ENCODE measurements at regions not wholly inside any gene's neighbourhood (a gene's known extent, or its start where the extent isn't known, plus 50 kb on each side); places are given as distances from the start of the nearest gene placed in this dataset.
A peak's percentile ranks its signal among the peaks of the same experiment; 100 is the strongest.

DNA sequence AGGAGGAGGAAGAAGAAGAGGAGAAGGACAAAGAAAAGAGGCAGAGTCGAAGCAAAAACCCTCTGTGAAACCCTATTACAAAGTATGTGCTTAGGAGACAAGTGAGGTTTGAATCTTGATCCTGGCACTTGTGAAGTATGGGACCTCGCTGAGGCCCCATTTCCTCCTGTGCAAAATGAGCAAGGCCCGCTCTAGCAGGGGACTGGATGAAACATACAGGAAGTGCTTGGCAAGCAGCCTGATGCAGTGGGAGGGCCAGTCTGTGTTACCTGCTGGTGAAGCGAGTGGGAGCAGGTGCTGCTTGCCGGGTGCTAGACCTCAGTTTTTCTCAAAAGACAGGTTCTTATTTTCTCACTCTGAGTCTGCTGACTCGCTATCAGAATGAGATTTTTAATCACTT is 150.4 kb downstream of the JCAD start:
- H3K36me3 ChIP-seq (ENCODE audit: control insufficient read depth in 2 of 3, insufficient read depth in 3 of 3, low read length in 3 of 3), result no peaks in the 10 kb centered on the region
- ChIA-PET CTCF (no interaction called here), POLR2A (no interaction called here)
- intact Hi-C loops (cut with micrococcal nuclease), result no loop called here
- Mint-ChIP-seq H3K36me3 (no peaks in the 10 kb centered on the region), H3K9me3 (peaks cover 0 to 6% (median 0%) of the 10 kb centered on the region in 11 donors), H3K4me3 (peak overlapping the region in 8 of 10 donors; percentile 10 to 73 (median 53)), H3K27me3 (peaks cover 0 to 26% (median 8%) of the 10 kb centered on the region in 5 donors), H3K27ac (peak overlapping the region in 4 of 9 donors; percentile 4 to 75 (median 30)), H3K4me1 (peaks cover 0 to 10% (median 3%) of the 10 kb centered on the region in 7 donors)
- ATAC-seq (peak; percentile 41), DNase-seq (peak in 4 of 9 donors; percentile 11 to 32 (median 19))
- H3K9me3 ChIP-seq (ENCODE audit: control insufficient read depth in 2 of 3, low read length in 3 of 3), result no peaks in the 10 kb centered on the region
- H3K27me3 ChIP-seq (ENCODE audit: control insufficient read depth in 2 of 2, insufficient read depth in 2 of 2, low read length in 2 of 2), result no peaks in the 10 kb centered on the region
- H3K4me3 ChIP-seq (ENCODE audit: low read length), result no peak overlapping the region
- H3K4me1 ChIP-seq (ENCODE audit: control insufficient read depth in 2 of 2, insufficient read depth in 2 of 2, low read length in 2 of 2), result no peaks in the 10 kb centered on the region
- no peak overlapping the region for H3K27ac ChIP-seq (ENCODE audit: low read depth, low read length)

DNA sequence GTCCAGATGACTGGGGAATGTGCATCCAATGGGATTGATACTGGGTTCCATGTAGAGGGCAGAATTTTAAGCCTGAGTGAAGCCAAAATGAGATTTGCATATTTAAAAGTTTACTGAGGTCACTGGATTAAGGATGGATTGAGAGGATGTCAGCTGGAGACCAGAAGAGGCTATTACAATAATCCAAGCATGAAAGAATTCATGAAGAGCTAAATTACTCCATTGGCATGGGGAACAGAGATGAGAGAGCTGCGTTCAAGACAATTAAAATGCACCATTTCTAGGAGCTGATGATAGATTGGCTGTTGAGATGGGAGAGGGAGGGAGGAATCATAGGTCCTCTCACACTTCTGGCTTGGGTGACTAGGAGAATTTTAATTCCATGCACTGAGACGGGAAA is 158.5 kb downstream of the JCAD start:
- Histone ChIP-seq H3K4me1 (ENCODE audit: control insufficient read depth in 2 of 2, insufficient read depth in 2 of 2, low read length in 2 of 2) (no peaks in the 10 kb centered on the region), H3K9me3 (ENCODE audit: control insufficient read depth in 2 of 3, low read length in 3 of 3) (no peaks in the 10 kb centered on the region), H3K36me3 (ENCODE audit: control insufficient read depth in 2 of 3, insufficient read depth in 3 of 3, low read length in 3 of 3) (no peaks in the 10 kb centered on the region), H3K27me3 (ENCODE audit: control insufficient read depth in 2 of 2, insufficient read depth in 2 of 2, low read length in 2 of 2) (no peaks in the 10 kb centered on the region), H3K27ac (ENCODE audit: low read depth, low read length) (no peak overlapping the region), H3K4me3 (ENCODE audit: low read length) (no peak overlapping the region)
- DNase-seq, result no peak
- intact Hi-C loops (cut with micrococcal nuclease), result no loop called here
- Mint-ChIP-seq H3K4me1 (no peaks in the 10 kb centered on the region), H3K27ac (no peak overlapping the region), H3K36me3 (no peaks in the 10 kb centered on the region), H3K27me3 (peaks cover 0 to 25% (median 20%) of the 10 kb centered on the region in 5 donors), H3K9me3 (peaks cover 0 to 2% (median 0%) of the 10 kb centered on the region in 11 donors), H3K4me3 (no peak overlapping the region)
- no peak for ATAC-seq
- ChIA-PET POLR2A (no interaction called here), CTCF (no interaction called here)

DNA sequence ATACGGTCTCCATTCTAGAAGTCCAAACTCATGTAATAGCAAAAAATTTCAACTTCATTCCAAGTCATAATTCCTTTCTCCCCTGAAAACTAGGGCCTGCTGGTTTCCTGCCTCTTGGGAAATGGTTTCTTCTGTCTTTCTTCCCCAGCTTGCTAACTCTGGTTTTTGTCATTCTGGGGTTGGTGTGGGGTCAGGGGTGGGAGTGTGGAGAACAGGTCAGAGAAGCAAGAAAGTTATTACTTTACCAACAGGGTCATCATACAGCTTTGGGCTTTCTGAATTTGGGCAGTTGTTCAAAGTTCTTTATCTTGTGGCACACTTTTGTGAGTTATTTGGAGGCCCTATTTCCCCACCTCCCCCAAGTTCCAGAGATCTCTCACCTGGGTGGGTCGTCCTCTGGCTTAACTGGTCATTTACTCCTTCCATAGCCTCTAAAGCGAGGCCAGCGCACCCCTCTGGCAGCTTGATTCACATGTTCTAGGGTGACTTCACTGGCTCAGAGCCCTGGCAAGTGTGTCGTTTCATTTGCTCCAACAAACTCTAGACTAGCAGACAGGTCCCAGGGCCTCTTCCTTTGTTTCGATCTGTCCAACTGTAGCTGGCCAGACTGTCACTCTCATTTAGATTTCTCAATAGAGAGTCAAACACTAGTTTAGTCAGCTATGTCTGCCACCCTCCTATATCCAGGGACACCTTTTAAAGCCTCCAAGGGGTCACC is 161.2 kb downstream of the JCAD start:
- DNase-seq (no peak), ATAC-seq (no peak)
- Mint-ChIP-seq H3K4me1 (no peaks in the 10 kb centered on the region), H3K4me3 (no peak overlapping the region), H3K27ac (no peak overlapping the region), H3K9me3 (peaks cover 0 to 12% (median 0%) of the 10 kb centered on the region in 11 donors), H3K36me3 (no peaks in the 10 kb centered on the region), H3K27me3 (peaks cover 6 to 20% (median 17%) of the 10 kb centered on the region in 5 donors)
- H3K9me3 ChIP-seq (ENCODE audit: control insufficient read depth in 2 of 3, low read length in 3 of 3), result no peaks in the 10 kb centered on the region
- H3K4me1 ChIP-seq (ENCODE audit: control insufficient read depth in 2 of 2, insufficient read depth in 2 of 2, low read length in 2 of 2), result no peaks in the 10 kb centered on the region
- no peak overlapping the region for H3K27ac ChIP-seq (ENCODE audit: low read depth, low read length)
- intact Hi-C loops (cut with micrococcal nuclease), result no loop called here
- POLR2A ChIA-PET, result no interaction called here
- CTCF ChIA-PET, result no interaction called here
- H3K27me3 ChIP-seq (ENCODE audit: control insufficient read depth in 2 of 2, insufficient read depth in 2 of 2, low read length in 2 of 2), result no peaks in the 10 kb centered on the region
- no peak overlapping the region for H3K4me3 ChIP-seq (ENCODE audit: low read length)
- H3K36me3 ChIP-seq (ENCODE audit: control insufficient read depth in 2 of 3, insufficient read depth in 3 of 3, low read length in 3 of 3), result no peaks in the 10 kb centered on the region

DNA sequence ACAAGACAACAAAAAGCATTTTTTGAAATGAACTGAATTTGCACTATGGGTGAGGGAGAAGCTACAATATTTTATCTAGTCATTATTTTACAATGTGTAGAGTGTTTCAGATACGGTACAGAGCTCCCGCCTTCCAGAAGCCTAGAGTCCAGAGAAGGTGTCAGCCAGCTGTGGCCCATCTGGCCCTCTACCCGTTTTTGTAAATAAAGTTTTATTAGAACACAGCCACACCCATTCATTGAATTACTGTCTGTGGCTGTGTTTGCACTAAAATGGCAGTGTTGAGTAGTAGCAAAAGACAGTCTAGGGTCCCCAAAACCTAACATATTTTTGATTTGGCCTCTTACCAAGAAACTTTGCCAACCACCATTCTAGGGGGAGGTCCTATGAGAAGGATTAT is 162.0 kb downstream of the JCAD start:
- Mint-ChIP-seq H3K9me3 (peaks cover 0 to 12% (median 0%) of the 10 kb centered on the region in 11 donors), H3K36me3 (no peaks in the 10 kb centered on the region), H3K27ac (no peak overlapping the region), H3K4me3 (no peak overlapping the region), H3K27me3 (peaks cover 6 to 20% (median 17%) of the 10 kb centered on the region in 5 donors), H3K4me1 (no peaks in the 10 kb centered on the region)
- no peak for ATAC-seq
- Histone ChIP-seq H3K4me1 (ENCODE audit: control insufficient read depth in 2 of 2, insufficient read depth in 2 of 2, low read length in 2 of 2) (no peaks in the 10 kb centered on the region), H3K27me3 (ENCODE audit: control insufficient read depth in 2 of 2, insufficient read depth in 2 of 2, low read length in 2 of 2) (no peaks in the 10 kb centered on the region), H3K27ac (ENCODE audit: low read depth, low read length) (no peak overlapping the region), H3K4me3 (ENCODE audit: low read length) (no peak overlapping the region), H3K9me3 (ENCODE audit: control insufficient read depth in 2 of 3, low read length in 3 of 3) (no peaks in the 10 kb centered on the region), H3K36me3 (ENCODE audit: control insufficient read depth in 2 of 3, insufficient read depth in 3 of 3, low read length in 3 of 3) (no peaks in the 10 kb centered on the region)
- CTCF ChIA-PET, result no interaction called here
- POLR2A ChIA-PET, result no interaction called here
- intact Hi-C loops (cut with micrococcal nuclease), result no loop called here
- DNase-seq, result no peak

DNA sequence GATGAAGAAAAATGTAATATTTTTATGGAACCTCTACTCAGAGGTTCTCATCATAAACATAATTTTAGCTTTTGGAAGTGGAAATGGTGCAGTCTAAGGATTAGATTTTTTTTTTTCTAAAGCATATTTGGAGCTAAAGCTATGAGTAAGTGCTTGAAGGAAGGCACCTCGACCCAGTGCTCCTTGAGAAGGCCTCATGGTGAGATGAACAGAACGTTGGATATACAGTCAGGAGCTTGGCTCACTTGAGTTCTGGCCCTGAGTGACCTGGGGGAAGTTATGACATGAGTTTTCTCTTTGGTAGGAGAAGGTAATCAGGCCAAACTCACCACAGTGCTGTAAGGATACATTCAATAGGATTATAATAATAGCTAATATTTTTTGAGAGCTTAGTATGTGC is 163.3 kb downstream of the JCAD start:
- intact Hi-C loops (cut with micrococcal nuclease), result no loop called here
- no peak overlapping the region for H3K4me3 ChIP-seq (ENCODE audit: low read length)
- ATAC-seq, result no peak
- no peak for DNase-seq
- H3K4me1 Mint-ChIP-seq, result no peaks in the 10 kb centered on the region
- H3K4me3 Mint-ChIP-seq, result no peak overlapping the region
- peaks cover 0 to 12% (median 0%) of the 10 kb centered on the region in 11 donors for H3K9me3 Mint-ChIP-seq
- no peaks in the 10 kb centered on the region for H3K27me3 ChIP-seq (ENCODE audit: control insufficient read depth in 2 of 2, insufficient read depth in 2 of 2, low read length in 2 of 2)
- no peaks in the 10 kb centered on the region for H3K36me3 ChIP-seq (ENCODE audit: control insufficient read depth in 2 of 3, insufficient read depth in 3 of 3, low read length in 3 of 3)
- H3K27me3 Mint-ChIP-seq, result peaks cover 6 to 19% (median 13%) of the 10 kb centered on the region in 5 donors
- ChIA-PET POLR2A (no interaction called here), CTCF (no interaction called here)
- no peak overlapping the region for H3K27ac ChIP-seq (ENCODE audit: low read depth, low read length)
- no peak overlapping the region for H3K27ac Mint-ChIP-seq
- no peaks in the 10 kb centered on the region for H3K36me3 Mint-ChIP-seq
- H3K9me3 ChIP-seq (ENCODE audit: control insufficient read depth in 2 of 3, low read length in 3 of 3), result no peaks in the 10 kb centered on the region
- no peaks in the 10 kb centered on the region for H3K4me1 ChIP-seq (ENCODE audit: control insufficient read depth in 2 of 2, insufficient read depth in 2 of 2, low read length in 2 of 2)

DNA sequence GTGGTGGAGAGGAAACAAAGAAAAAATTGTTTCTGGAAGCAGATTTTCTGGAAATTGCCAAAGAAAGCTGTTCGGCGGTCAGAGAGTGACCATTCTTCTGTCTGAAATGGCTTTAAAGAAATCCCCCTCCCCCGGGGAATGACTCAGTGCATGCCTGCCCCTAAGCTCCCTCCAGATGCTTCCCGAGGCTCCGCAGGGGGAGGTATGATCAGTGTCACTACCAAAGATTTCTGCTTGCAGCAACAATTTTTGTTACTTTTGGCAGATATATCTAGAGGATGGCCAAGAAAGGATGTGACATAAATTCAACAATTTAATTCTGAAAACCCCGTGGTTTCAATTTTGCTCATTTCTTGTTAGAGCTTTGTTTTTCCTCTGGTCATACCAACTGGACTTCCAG is 163.9 kb downstream of the JCAD start:
- intact Hi-C loops (cut with micrococcal nuclease), result no loop called here
- Histone ChIP-seq H3K27ac (ENCODE audit: low read depth, low read length) (no peak overlapping the region), H3K36me3 (ENCODE audit: control insufficient read depth in 2 of 3, insufficient read depth in 3 of 3, low read length in 3 of 3) (no peaks in the 10 kb centered on the region), H3K4me1 (ENCODE audit: control insufficient read depth in 2 of 2, insufficient read depth in 2 of 2, low read length in 2 of 2) (no peaks in the 10 kb centered on the region), H3K9me3 (ENCODE audit: control insufficient read depth in 2 of 3, low read length in 3 of 3) (no peaks in the 10 kb centered on the region), H3K27me3 (ENCODE audit: control insufficient read depth in 2 of 2, insufficient read depth in 2 of 2, low read length in 2 of 2) (no peaks in the 10 kb centered on the region), H3K4me3 (ENCODE audit: low read length) (no peak overlapping the region)
- POLR2A ChIA-PET, result no interaction called here
- no peak for DNase-seq
- Mint-ChIP-seq H3K27ac (no peak overlapping the region), H3K9me3 (peaks cover 0 to 12% (median 0%) of the 10 kb centered on the region in 11 donors), H3K4me3 (no peak overlapping the region), H3K27me3 (peaks cover 4 to 13% (median 7%) of the 10 kb centered on the region in 5 donors), H3K36me3 (no peaks in the 10 kb centered on the region), H3K4me1 (no peaks in the 10 kb centered on the region)
- CTCF ChIA-PET, result no interaction called here
- ATAC-seq, result no peak

DNA sequence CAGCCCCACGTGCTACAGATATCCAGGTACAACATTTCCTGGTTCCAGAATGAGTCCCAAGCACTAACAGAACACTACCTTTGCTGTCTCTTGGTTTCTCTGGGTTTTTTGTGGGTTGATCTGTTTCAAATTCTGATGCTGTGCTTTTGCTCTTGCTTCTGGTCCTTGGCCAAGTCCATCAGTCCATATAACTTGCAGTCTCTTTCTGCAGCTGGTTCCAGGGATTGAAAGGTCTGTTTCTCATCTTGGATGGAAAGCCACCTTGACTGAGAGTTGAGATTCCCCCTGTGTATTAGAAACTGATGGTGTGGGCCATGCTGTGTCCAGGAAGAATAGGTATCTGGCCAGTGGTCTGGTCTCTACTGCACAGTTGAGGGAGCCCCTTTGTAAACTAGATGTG is 171.1 kb downstream of the JCAD start:
- Histone ChIP-seq H3K9me3 (ENCODE audit: control insufficient read depth in 2 of 3, low read length in 3 of 3) (no peaks in the 10 kb centered on the region), H3K4me3 (ENCODE audit: low read length) (no peak overlapping the region), H3K27ac (ENCODE audit: low read depth, low read length) (no peak overlapping the region), H3K4me1 (ENCODE audit: control insufficient read depth in 2 of 2, insufficient read depth in 2 of 2, low read length in 2 of 2) (no peaks in the 10 kb centered on the region), H3K27me3 (ENCODE audit: control insufficient read depth in 2 of 2, insufficient read depth in 2 of 2, low read length in 2 of 2) (no peaks in the 10 kb centered on the region), H3K36me3 (ENCODE audit: control insufficient read depth in 2 of 3, insufficient read depth in 3 of 3, low read length in 3 of 3) (no peaks in the 10 kb centered on the region)
- no peak overlapping the region for H3K4me3 Mint-ChIP-seq
- POLR2A ChIA-PET, result no interaction called here
- no peak overlapping the region for H3K27ac Mint-ChIP-seq
- no peak for ATAC-seq
- CTCF ChIA-PET, result no interaction called here
- H3K27me3 Mint-ChIP-seq, result peaks cover 2 to 16% (median 9%) of the 10 kb centered on the region in 5 donors
- intact Hi-C loops (cut with micrococcal nuclease), result no loop called here
- no peaks in the 10 kb centered on the region for H3K36me3 Mint-ChIP-seq
- no peaks in the 10 kb centered on the region for H3K4me1 Mint-ChIP-seq
- no peak for DNase-seq
- H3K9me3 Mint-ChIP-seq, result peaks cover 0 to 1% (median 0%) of the 10 kb centered on the region in 11 donors
